ENCODE measurements at regions not wholly inside any gene's neighbourhood (a gene's known extent, or its start where the extent isn't known, plus 50 kb on each side); places are given as distances from the start of the nearest gene placed in this dataset.

DNA sequence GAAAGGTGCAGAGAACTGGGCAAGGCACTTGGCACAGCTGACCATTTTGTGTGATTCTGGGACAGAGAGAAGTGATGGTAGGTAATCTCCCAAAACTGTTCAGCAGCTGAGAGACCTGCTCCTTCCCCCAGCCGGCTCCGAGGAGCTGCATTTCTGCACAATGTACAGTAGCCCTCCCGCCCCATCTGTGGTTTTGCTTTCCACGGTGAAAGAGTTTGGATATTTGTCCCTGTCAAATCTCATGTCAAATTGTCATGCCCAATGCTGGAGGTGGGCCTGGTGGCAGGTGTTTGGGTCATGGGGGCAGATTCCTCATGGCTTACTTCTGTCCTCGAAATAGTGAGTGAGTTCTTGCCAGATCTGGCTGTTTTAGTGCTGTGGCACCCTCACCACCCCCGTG is 90.5 kb upstream of the CD99 start:
- Histone ChIP-seq H3K4me2 (replicated peaks; ENCODE audit: low read depth, low read length, poor library complexity, severe bottlenecking) (no peak overlapping the region), H3K9ac (ENCODE audit: low read length) (no peak overlapping the region), H3K27me3 (replicated peaks in 1 of 4; ENCODE audit: control extremely low read depth in 1 of 4, control insufficient read depth in 3 of 4, insufficient read depth in 4 of 4, low read length in 3 of 4) (no peaks in the 10 kb centered on the region), H3K4me3 (ENCODE audit: control extremely low read depth in 1 of 5, extremely low read depth in 1 of 5, insufficient read depth in 1 of 5, low read depth in 2 of 5, low read length in 4 of 5) (no peak overlapping the region), H2AFZ (ENCODE audit: insufficient read depth, low read depth, low read length, poor library complexity, severe bottlenecking) (no peak overlapping the region), H4K20me1 (ENCODE audit: control insufficient read depth, insufficient read depth, low read length, poor library complexity, severe bottlenecking) (no peaks in the 10 kb centered on the region), H3K79me2 (ENCODE audit: control insufficient read depth, insufficient read depth, low read length) (no peaks in the 10 kb centered on the region), H3K9me3 (ENCODE audit: control extremely low read depth in 1 of 3, control insufficient read depth in 2 of 3, insufficient read depth in 1 of 3, low read length in 2 of 3) (no peaks in the 10 kb centered on the region), H3K27ac (ENCODE audit: low read length in 2 of 2) (no peak overlapping the region), H3K36me3 (replicated peaks in 1 of 2; ENCODE audit: control extremely low read depth in 1 of 2, control insufficient read depth in 1 of 2, extremely low read depth in 1 of 2, insufficient read depth in 2 of 2, low read length in 1 of 2) (peaks cover 2 to 6% of the 10 kb centered on the region in 2 experiments), H3K4me1 (ENCODE audit: control insufficient read depth in 2 of 2, insufficient read depth in 2 of 2, low read length in 2 of 2) (no peaks in the 10 kb centered on the region)
- Mint-ChIP-seq H3K4me3 (no peak overlapping the region), H3K4me1 (peaks cover 3% of the 10 kb centered on the region), H3K27me3 (no peaks in the 10 kb centered on the region), H3K9me3 (ENCODE audit: insufficient read depth) (no peaks in the 10 kb centered on the region), H3K27ac (no peak overlapping the region)
- WGBS (ENCODE audit: insufficient coverage): 96% methylated on average over 6 of the region's 6 CpGs
- no peak for DNase-seq
- CTCF ChIA-PET: no interaction called here
- intact Hi-C loops (cut with micrococcal nuclease): no loop called here
- POLR2A ChIA-PET: no interaction called here
- no peak for ATAC-seq (ENCODE audit: low read depth)
- TF ChIP-seq, protein P1, sequence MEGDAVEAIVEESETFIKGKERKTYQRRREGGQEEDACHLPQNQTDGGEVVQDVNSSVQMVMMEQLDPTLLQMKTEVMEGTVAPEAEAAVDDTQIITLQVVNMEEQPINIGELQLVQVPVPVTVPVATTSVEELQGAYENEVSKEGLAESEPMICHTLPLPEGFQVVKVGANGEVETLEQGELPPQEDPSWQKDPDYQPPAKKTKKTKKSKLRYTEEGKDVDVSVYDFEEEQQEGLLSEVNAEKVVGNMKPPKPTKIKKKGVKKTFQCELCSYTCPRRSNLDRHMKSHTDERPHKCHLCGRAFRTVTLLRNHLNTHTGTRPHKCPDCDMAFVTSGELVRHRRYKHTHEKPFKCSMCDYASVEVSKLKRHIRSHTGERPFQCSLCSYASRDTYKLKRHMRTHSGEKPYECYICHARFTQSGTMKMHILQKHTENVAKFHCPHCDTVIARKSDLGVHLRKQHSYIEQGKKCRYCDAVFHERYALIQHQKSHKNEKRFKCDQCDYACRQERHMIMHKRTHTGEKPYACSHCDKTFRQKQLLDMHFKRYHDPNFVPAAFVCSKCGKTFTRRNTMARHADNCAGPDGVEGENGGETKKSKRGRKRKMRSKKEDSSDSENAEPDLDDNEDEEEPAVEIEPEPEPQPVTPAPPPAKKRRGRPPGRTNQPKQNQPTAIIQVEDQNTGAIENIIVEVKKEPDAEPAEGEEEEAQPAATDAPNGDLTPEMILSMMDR (IDR thresholded peaks at IDR 0.05): no peak
- TF ChIP-seq EZH2 (IDR thresholded peaks at IDR 0.05; ENCODE audit: borderline replicate concordance, insufficient read depth, low read depth, low read length, poor library complexity, severe bottlenecking): no peak

DNA sequence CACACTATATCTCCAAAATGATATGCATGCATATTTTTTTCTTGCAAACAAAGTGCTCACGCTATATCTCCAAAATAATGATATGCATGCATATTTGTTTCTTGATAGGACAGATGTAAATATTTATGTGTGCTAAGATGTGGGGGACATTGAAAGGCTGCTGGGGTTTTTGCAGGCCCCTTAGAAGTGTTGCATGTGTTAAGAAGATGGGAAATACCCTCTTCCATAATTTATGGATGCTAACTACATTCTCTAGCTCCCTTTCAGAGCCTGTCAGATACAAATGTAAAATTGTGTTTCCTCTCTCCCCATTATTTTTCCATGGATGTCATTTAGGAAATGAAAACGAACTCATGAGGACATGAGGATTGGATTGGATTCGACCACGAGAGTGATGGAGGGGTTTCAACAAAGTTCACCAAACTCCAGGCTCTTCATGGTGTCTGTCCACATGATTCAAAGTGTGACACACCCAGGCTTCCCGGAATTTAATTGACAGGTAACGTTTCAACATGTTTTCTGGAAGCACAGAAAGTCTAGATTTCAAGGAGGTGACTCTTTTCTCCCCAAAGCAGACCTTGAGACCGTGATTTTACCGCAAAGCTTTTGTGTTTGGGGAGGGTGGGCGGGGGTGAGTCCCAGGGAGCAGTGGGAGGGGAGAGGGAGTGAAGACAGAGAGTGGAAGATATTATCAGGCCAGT is 94.4 kb upstream of the CD99 start:
- Histone ChIP-seq H3K4me3 (ENCODE audit: control extremely low read depth in 1 of 5, extremely low read depth in 1 of 5, insufficient read depth in 1 of 5, low read depth in 2 of 5, low read length in 4 of 5) (no peak overlapping the region), H4K20me1 (ENCODE audit: control insufficient read depth, insufficient read depth, low read length, poor library complexity, severe bottlenecking) (peaks cover 4% of the 10 kb centered on the region), H3K27ac (ENCODE audit: low read length in 2 of 2) (no peak overlapping the region), H3K9ac (ENCODE audit: low read length) (no peak overlapping the region), H3K4me1 (ENCODE audit: control insufficient read depth in 2 of 2, insufficient read depth in 2 of 2, low read length in 2 of 2) (no peaks in the 10 kb centered on the region), H3K4me2 (replicated peaks; ENCODE audit: low read depth, low read length, poor library complexity, severe bottlenecking) (no peak overlapping the region), H3K36me3 (replicated peaks in 1 of 2; ENCODE audit: control extremely low read depth in 1 of 2, control insufficient read depth in 1 of 2, extremely low read depth in 1 of 2, insufficient read depth in 2 of 2, low read length in 1 of 2) (peaks cover 0 to 2% of the 10 kb centered on the region in 2 experiments), H3K79me2 (ENCODE audit: control insufficient read depth, insufficient read depth, low read length) (no peaks in the 10 kb centered on the region), H2AFZ (ENCODE audit: insufficient read depth, low read depth, low read length, poor library complexity, severe bottlenecking) (no peak overlapping the region), H3K27me3 (replicated peaks in 1 of 4; ENCODE audit: control extremely low read depth in 1 of 4, control insufficient read depth in 3 of 4, insufficient read depth in 4 of 4, low read length in 3 of 4) (no peaks in the 10 kb centered on the region), H3K9me3 (ENCODE audit: control extremely low read depth in 1 of 3, control insufficient read depth in 2 of 3, insufficient read depth in 1 of 3, low read length in 2 of 3) (no peaks in the 10 kb centered on the region)
- no peaks in the 10 kb centered on the region for H3K27me3 Mint-ChIP-seq
- no peak overlapping the region for H3K27ac Mint-ChIP-seq
- intact Hi-C loops (cut with micrococcal nuclease): no loop called here
- no CpG with 5 or more reads among the region's 9 CpGs for WGBS (ENCODE audit: insufficient coverage)
- peaks cover 8% of the 10 kb centered on the region for H3K4me1 Mint-ChIP-seq
- POLR2A ChIA-PET: no interaction called here
- CTCF ChIA-PET: no interaction called here
- no peak for ATAC-seq (ENCODE audit: low read depth)
- H3K4me3 Mint-ChIP-seq: no peak overlapping the region
- H3K9me3 Mint-ChIP-seq (ENCODE audit: insufficient read depth): no peaks in the 10 kb centered on the region
- no peak for DNase-seq
- TF ChIP-seq, protein P1 (IDR thresholded peaks at IDR 0.05): no peak
- no peak for TF ChIP-seq EZH2 (IDR thresholded peaks at IDR 0.05; ENCODE audit: borderline replicate concordance, insufficient read depth, low read depth, low read length, poor library complexity, severe bottlenecking)
